HepG2 (cell line): ENCODE measurements at regions not wholly inside any gene's neighbourhood (a gene's known extent, or its start where the extent isn't known, plus 50 kb on each side); places are given as distances from the start of the nearest gene placed in this dataset.

Source experiments
- CTCF ChIP-seq: sonication (generic); formaldehyde crosslinking; IDR thresholded peaks from 2 replicates; pipeline ENCODE4 v1.5.0; 2020; ENCODE audit warnings: mild to moderate bottlenecking, missing genetic modification reagents, moderate library complexity
- FOXK2 ChIP-seq: fragments of 450-650 bp; IDR thresholded peaks from 2 replicates; pipeline ENCODE4 v1.6.1; 2016
- JUN ChIP-seq: sonication (generic); formaldehyde crosslinking; IDR thresholded peaks from 2 replicates; pipeline ENCODE4 v1.4.0; 2020; ENCODE audit warnings: mild to moderate bottlenecking, missing genetic modification reagents
- PLSCR1 ChIP-seq: sonication (generic); formaldehyde crosslinking; IDR thresholded peaks from 2 replicates; pipeline ENCODE4 v1.5.0; 2020; ENCODE audit warnings: missing genetic modification reagents, mild to moderate bottlenecking, borderline replicate concordance
- ZBTB1 ChIP-seq: sonication (generic); formaldehyde crosslinking; IDR thresholded peaks from 2 replicates; pipeline ENCODE4 v1.4.0; 2020; ENCODE audit warnings: missing genetic modification reagents, borderline replicate concordance
- ZNF232 ChIP-seq: sonication (generic); formaldehyde crosslinking; IDR thresholded peaks from 2 replicates; pipeline ENCODE4 v1.4.0; 2020; ENCODE audit warnings: missing genetic modification reagents, borderline replicate concordance

GRCh38 chr4:81625422-81626417 is 154.0 kb upstream of the RASGEF1B start:
- no peak for TF ChIP-seq CTCF (CRISPR knock-in tag)
- no peak for TF ChIP-seq PLSCR1 (CRISPR knock-in tag)
- TF ChIP-seq ZNF232 (CRISPR knock-in tag), result no peak
- TF ChIP-seq ZBTB1 (CRISPR knock-in tag), result no peak
- no peak for TF ChIP-seq JUN (CRISPR knock-in tag)
- no peak for TF ChIP-seq FOXK2
